ENCODE measurements at regions not wholly inside any gene's neighbourhood (a gene's known extent, or its start where the extent isn't known, plus 50 kb on each side); places are given as distances from the start of the nearest gene placed in this dataset.

DNA sequence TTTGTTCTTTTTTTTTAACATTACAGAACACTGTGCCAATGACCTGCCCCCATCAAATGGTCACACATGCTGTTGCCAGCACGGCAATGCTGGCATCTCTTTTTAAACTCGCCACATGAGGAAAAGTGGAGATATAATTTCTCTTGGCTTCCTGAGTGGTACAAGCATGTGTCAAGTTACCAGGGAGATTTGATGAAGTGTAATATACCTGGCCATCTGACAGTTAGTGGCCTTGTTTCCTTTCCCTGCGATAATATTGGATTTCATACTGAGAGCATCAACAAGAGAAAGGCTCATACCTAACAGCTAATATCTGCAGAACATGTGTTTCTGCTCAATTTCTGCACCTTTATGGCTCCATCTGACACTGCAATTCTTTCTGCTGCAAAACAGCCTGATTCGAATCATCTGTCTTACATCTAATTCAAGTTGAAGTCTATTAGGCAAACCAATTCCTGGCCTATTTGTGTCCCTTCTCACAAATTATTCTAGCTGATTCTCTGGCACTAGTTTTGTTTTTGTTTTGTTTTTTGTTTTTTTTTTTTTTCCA, 519.5 kb downstream of the PREX1 start:
- Histone ChIP-seq H3K4me1 (ENCODE audit: insufficient read depth, low read length) (no peaks in the 10 kb centered on the region), H3K4me3 (ENCODE audit: low read length) (no peak overlapping the region), H3K36me3 (ENCODE audit: insufficient read depth, low read length) (no peaks in the 10 kb centered on the region), H3K9ac (ENCODE audit: low read depth, low read length) (no peak overlapping the region), H3K27me3 (ENCODE audit: insufficient read depth, low read length) (no peaks in the 10 kb centered on the region), H3K27ac (ENCODE audit: low read depth, low read length) (no peak overlapping the region), H3K9me3 (ENCODE audit: insufficient read depth, low read depth, low read length) (no peaks in the 10 kb centered on the region)
- 93% methylated on average over 4 of the region's 4 CpGs for WGBS

DNA sequence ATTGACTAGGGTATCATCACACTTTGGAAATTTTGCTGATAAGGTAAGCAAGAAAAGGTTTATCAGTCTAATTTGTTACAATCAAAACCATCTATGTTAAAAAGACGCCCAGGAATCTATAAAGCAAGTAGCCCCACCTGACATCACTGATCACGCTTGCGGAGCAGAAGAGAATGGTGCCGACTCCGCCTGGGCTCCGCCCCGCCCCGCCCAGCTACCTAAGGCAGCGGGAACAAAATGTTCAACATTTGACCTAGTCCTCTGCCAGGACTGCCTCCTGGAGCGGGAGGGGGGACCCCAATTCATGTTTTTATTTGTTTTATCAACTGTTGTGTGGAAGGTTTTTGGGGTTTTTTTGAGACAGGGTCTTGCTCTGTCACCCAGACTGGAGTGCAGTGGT, 520.5 kb downstream of the PREX1 start:
- WGBS = 86% methylated on average over 10 of the region's 10 CpGs
- H3K4me1 ChIP-seq (ENCODE audit: insufficient read depth, low read length) = no peaks in the 10 kb centered on the region
- no peak overlapping the region for H3K4me3 ChIP-seq (ENCODE audit: low read length)
- no peak overlapping the region for H3K9ac ChIP-seq (ENCODE audit: low read depth, low read length)
- H3K9me3 ChIP-seq (ENCODE audit: insufficient read depth, low read depth, low read length) = no peaks in the 10 kb centered on the region
- H3K27ac ChIP-seq (ENCODE audit: low read depth, low read length) = no peak overlapping the region
- no peaks in the 10 kb centered on the region for H3K27me3 ChIP-seq (ENCODE audit: insufficient read depth, low read length)
- H3K36me3 ChIP-seq (ENCODE audit: insufficient read depth, low read length) = no peaks in the 10 kb centered on the region

DNA sequence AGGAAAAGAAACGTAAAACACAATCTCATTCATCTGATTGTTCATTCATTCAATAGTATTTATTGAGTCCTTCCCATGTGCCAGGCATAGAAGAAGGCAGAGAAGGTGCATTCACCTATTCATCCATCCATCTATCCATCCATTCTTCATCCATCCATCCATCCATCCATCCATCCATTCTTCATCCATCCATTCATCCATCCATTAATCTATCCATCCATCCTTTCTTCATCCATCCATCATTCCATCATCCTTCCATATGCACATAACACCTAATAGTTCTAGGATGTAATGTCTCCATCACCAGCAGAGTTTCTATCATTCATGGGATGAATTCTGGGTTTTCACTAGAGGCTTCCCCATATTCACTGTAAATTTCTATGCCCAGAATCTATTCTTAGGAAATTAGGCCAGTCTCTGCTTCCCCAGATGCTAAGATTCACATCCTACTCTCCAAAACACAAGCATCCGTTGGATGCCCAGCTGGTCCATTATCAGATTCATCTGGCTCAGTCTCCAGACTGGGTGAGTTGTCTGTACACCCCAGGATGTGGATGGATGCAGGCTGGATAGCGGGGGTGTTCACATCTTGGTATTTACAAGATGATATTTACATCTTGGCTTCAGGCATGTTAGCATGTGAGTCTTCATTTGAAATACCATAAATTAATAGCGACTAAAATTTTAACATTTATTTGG, 517.7 kb upstream of the SULF2 start:
- Histone ChIP-seq H3K27ac (ENCODE audit: low read depth, low read length) (no peak overlapping the region), H3K27me3 (ENCODE audit: insufficient read depth, low read length) (no peaks in the 10 kb centered on the region), H3K4me3 (ENCODE audit: low read length) (no peak overlapping the region), H3K9ac (ENCODE audit: low read depth, low read length) (no peak overlapping the region), H3K4me1 (ENCODE audit: insufficient read depth, low read length) (peaks cover 5% of the 10 kb centered on the region; the same call in 1 of the 2 replicates), H3K36me3 (ENCODE audit: insufficient read depth, low read length) (no peaks in the 10 kb centered on the region), H3K9me3 (ENCODE audit: insufficient read depth, low read depth, low read length) (no peaks in the 10 kb centered on the region; the same call in 1 of the 2 replicates)
- WGBS = 96% methylated on average over 3 of the region's 4 CpGs

DNA sequence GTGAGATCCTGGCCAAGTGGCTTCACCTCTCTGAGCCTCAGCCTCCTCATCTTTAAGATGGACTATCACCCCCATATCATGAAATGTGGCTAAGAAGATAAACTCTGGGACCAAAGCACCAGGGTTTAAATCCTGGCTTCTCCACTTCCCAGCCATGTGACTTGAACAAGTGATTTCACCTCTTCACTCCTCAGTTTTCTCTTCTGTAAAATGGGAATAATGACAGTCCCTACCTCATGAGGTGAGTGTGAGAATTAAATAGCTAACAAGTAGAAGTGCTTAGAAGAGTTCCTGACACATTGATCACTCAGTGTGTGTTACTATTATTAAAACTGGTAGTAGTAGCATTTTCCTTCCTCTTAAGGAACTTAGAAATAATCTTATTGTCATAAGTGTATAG, 516.9 kb upstream of the SULF2 start:
- H3K4me1 ChIP-seq (ENCODE audit: insufficient read depth, low read length) = peaks cover 5% of the 10 kb centered on the region; the same call in 1 of the 2 replicates
- H3K36me3 ChIP-seq (ENCODE audit: insufficient read depth, low read length) = no peaks in the 10 kb centered on the region
- no peak overlapping the region for H3K27ac ChIP-seq (ENCODE audit: low read depth, low read length)
- H3K9ac ChIP-seq (ENCODE audit: low read depth, low read length) = no peak overlapping the region
- no peaks in the 10 kb centered on the region for H3K27me3 ChIP-seq (ENCODE audit: insufficient read depth, low read length)
- no peak overlapping the region for H3K4me3 ChIP-seq (ENCODE audit: low read length)
- H3K9me3 ChIP-seq (ENCODE audit: insufficient read depth, low read depth, low read length) = no peaks in the 10 kb centered on the region; the same call in none of the 2 replicates

DNA sequence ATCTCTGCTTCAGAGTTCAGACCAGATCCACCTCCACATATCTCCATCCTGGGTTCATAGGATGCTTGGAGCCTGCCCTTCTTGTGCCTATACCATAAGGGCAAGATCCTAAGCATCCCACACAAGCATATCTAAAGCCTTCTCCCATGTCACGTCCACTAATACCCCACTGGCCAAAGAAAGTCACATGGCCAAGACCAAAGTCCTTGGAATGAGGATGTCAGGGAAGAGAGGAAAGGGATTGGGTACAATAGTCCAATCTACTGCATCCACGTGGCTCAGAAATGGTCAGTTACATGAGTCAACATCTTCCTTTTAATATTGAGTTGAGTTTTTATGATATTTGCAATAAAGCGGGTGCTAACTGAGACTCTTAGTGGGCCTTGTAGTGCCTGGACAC, 515.9 kb upstream of the SULF2 start:
- H3K9ac ChIP-seq (ENCODE audit: low read depth, low read length) = no peak overlapping the region
- 83% methylated on average over 3 of the region's 3 CpGs for WGBS
- peaks cover 11% of the 10 kb centered on the region; the same call in 1 of the 2 replicates for H3K4me1 ChIP-seq (ENCODE audit: insufficient read depth, low read length)
- H3K4me3 ChIP-seq (ENCODE audit: low read length) = no peak overlapping the region
- H3K27ac ChIP-seq (ENCODE audit: low read depth, low read length) = no peak overlapping the region
- H3K27me3 ChIP-seq (ENCODE audit: insufficient read depth, low read length) = no peaks in the 10 kb centered on the region
- no peaks in the 10 kb centered on the region; the same call in none of the 2 replicates for H3K9me3 ChIP-seq (ENCODE audit: insufficient read depth, low read depth, low read length)
- no peaks in the 10 kb centered on the region for H3K36me3 ChIP-seq (ENCODE audit: insufficient read depth, low read length)

DNA sequence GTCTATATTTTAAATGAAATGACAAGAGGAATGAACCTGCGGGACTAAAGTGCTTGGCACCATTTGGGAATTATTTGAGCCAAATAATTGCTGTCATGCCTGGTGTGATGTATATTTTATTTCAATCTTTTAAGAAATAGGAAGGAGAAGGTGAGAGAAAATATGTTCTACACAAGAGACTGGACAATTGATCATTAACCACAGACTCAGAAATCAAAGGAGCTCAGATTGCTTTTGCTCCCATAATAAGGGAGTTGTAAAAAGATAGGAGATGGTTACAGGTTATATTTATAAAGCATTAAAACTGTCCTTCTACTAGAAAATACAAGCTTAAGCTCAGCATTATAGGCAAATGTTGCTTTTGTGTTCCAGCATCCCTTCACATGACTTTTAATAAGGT, 515.2 kb upstream of the SULF2 start:
- Histone ChIP-seq H3K36me3 (ENCODE audit: insufficient read depth, low read length) (no peaks in the 10 kb centered on the region), H3K4me3 (ENCODE audit: low read length) (no peak overlapping the region), H3K4me1 (ENCODE audit: insufficient read depth, low read length) (peaks cover 17% of the 10 kb centered on the region; the same call in 1 of the 2 replicates), H3K9ac (ENCODE audit: low read depth, low read length) (no peak overlapping the region), H3K9me3 (ENCODE audit: insufficient read depth, low read depth, low read length) (no peaks in the 10 kb centered on the region; the same call in none of the 2 replicates), H3K27ac (ENCODE audit: low read depth, low read length) (no peak overlapping the region), H3K27me3 (ENCODE audit: insufficient read depth, low read length) (no peaks in the 10 kb centered on the region)
- WGBS = 95% methylated on average over 1 of the region's 1 CpG

DNA sequence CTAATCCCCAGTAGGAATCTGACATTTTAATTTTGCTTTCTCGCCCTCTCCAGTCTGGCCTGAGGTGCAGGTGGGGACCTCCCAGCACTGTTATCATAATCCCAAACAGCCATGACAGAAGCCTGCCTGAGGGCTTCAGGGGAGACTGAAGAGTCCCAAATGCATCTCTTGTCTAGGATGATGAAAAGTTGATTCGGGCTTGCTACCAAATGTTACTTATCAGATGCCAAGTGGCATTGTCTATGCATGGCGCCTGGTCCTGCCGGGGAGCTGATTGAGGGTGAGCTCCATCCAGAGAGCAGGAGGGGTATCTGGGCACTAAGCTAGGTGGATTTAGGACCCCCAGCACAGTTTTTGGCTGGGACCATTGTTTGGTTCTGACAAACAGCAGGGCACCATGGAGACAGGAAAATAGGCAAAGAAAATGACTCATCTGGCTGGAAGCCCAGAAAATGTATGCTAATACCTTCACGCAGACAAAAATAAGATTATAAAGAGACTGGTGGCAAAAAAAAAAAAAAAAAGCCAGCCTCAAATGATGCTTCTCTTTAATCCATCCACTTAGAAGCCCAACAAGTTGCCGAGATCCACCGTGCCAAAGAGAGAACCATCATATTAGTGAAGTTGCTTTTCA, 513.7 kb upstream of the SULF2 start:
- H3K9me3 ChIP-seq (ENCODE audit: insufficient read depth, low read depth, low read length) = no peaks in the 10 kb centered on the region; the same call in none of the 2 replicates
- no peak overlapping the region for H3K27ac ChIP-seq (ENCODE audit: low read depth, low read length)
- H3K4me1 ChIP-seq (ENCODE audit: insufficient read depth, low read length) = peaks cover 32% of the 10 kb centered on the region
- H3K36me3 ChIP-seq (ENCODE audit: insufficient read depth, low read length) = no peaks in the 10 kb centered on the region
- WGBS = 94% methylated on average over 6 of the region's 7 CpGs
- H3K9ac ChIP-seq (ENCODE audit: low read depth, low read length) = no peak overlapping the region
- H3K4me3 ChIP-seq (ENCODE audit: low read length) = no peak overlapping the region
- no peaks in the 10 kb centered on the region for H3K27me3 ChIP-seq (ENCODE audit: insufficient read depth, low read length)

DNA sequence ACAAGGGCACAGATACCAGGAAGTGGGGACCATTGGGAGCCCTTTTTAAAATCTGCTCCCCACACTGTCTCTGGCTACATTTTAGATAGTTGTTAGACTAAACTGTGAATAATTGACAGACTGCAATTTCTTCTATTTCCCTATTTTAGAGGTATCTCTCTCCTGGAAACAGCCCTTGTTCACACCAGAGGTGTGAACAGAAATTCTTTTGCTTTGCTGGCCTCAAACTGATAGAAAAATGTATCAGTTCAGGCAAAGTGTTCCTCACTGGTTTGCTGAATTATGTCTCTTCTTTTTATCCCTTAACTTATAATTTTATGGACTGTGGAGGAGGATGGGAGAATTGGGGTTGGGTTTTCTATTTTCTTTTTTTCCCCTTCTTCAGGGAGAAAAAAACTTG, 513.2 kb upstream of the SULF2 start:
- H3K4me3 ChIP-seq (ENCODE audit: low read length) = no peak overlapping the region
- no peak overlapping the region for H3K9ac ChIP-seq (ENCODE audit: low read depth, low read length)
- no peaks in the 10 kb centered on the region for H3K27me3 ChIP-seq (ENCODE audit: insufficient read depth, low read length)
- H3K36me3 ChIP-seq (ENCODE audit: insufficient read depth, low read length) = no peaks in the 10 kb centered on the region
- H3K4me1 ChIP-seq (ENCODE audit: insufficient read depth, low read length) = peaks cover 37% of the 10 kb centered on the region
- H3K9me3 ChIP-seq (ENCODE audit: insufficient read depth, low read depth, low read length) = no peaks in the 10 kb centered on the region; the same call in none of the 2 replicates
- H3K27ac ChIP-seq (ENCODE audit: low read depth, low read length) = no peak overlapping the region

DNA sequence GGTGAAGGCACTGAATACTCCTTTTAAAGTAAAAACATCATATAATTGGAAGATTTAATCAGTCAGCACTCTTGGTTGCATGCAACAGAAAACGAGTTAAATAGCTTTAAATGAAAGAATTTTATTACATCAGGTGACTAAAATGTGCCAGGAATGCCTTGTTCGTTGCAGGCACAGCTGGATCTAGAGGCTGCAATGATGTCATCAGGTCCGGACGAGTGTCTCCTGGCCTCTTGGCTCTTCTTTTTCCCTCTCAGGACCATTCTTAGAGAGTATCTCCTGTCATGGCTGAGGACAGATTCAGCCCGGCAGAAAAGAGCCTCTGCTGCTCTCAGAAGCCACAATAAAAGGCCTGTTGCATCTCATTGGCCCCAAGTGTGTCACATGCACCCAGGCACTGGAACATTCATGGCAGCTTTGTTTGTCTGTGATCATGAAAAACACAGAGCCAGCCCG, 510.7 kb upstream of the SULF2 start:
- Histone ChIP-seq H3K4me3 (ENCODE audit: low read length) (no peak overlapping the region), H3K9me3 (ENCODE audit: insufficient read depth, low read depth, low read length) (no peaks in the 10 kb centered on the region; the same call in none of the 2 replicates), H3K4me1 (ENCODE audit: insufficient read depth, low read length) (peaks cover 60% of the 10 kb centered on the region), H3K9ac (ENCODE audit: low read depth, low read length) (peak overlapping the region; percentile 64; the same call in 1 of the 2 replicates), H3K27me3 (ENCODE audit: insufficient read depth, low read length) (no peaks in the 10 kb centered on the region), H3K27ac (ENCODE audit: low read depth, low read length) (peak overlapping the region; percentile 85), H3K36me3 (ENCODE audit: insufficient read depth, low read length) (no peaks in the 10 kb centered on the region)
- 60% methylated on average over 6 of the region's 6 CpGs for WGBS

DNA sequence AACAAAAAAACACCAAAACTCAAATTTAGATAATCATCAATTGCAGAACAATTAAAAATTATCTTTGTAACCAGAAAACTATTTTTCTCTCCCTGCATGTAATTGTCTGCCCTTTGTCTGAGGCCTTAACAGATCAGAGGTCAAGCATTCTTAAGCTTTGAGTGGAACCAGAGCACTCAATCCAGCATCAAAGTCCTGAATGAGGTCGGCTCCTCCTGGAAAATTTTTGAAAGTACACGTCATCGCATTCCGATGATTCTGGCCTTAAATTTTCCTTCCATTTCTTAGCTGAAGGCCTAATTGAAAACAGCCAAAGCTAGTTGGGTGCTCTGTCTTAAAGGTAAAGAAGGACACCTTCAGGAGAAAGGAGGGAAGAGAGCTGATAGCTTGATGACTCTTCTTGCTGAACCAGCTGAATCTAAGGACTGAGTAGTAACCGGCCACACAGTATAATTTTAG, 510.2 kb upstream of the SULF2 start:
- 14% methylated on average over 5 of the region's 5 CpGs for WGBS

DNA sequence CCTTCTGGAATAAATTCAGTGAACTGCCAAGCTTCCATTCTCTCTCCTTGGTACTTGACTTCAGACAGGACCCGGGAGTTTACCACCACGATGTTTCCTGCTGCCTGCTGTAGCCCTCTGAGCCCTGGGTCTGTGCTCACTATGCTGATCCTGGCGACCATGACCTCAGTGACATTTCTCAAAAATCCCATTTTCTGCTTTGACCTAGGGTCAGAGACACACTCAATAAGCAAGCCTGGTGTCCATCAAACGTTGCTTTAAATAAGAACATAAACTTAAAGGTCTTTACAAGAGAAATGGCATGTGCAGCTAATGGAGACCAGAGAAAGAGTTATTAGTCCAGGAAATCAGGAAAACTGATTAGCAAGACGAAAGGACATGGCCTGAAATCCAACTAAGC, 509.7 kb upstream of the SULF2 start:
- Histone ChIP-seq H3K4me3 (ENCODE audit: low read length) (no peak overlapping the region), H3K27me3 (ENCODE audit: insufficient read depth, low read length) (no peaks in the 10 kb centered on the region), H3K36me3 (ENCODE audit: insufficient read depth, low read length) (no peaks in the 10 kb centered on the region), H3K27ac (ENCODE audit: low read depth, low read length) (peak overlapping the region; percentile 85), H3K9ac (ENCODE audit: low read depth, low read length) (peak overlapping the region; percentile 59), H3K4me1 (ENCODE audit: insufficient read depth, low read length) (peaks cover 63% of the 10 kb centered on the region), H3K9me3 (ENCODE audit: insufficient read depth, low read depth, low read length) (no peaks in the 10 kb centered on the region; the same call in none of the 2 replicates)
- 37% methylated on average over 5 of the region's 5 CpGs for WGBS

More for the DNA sequence above, 510.2 kb upstream of the SULF2 start:
- Histone ChIP-seq H3K27me3 (ENCODE audit: insufficient read depth, low read length) (no peaks in the 10 kb centered on the region), H3K9me3 (ENCODE audit: insufficient read depth, low read depth, low read length) (no peaks in the 10 kb centered on the region; the same call in none of the 2 replicates), H3K36me3 (ENCODE audit: insufficient read depth, low read length) (no peaks in the 10 kb centered on the region), H3K27ac (ENCODE audit: low read depth, low read length) (peak overlapping the region; percentile 85), H3K4me1 (ENCODE audit: insufficient read depth, low read length) (peaks cover 63% of the 10 kb centered on the region), H3K4me3 (ENCODE audit: low read length) (no peak overlapping the region), H3K9ac (ENCODE audit: low read depth, low read length) (peak overlapping the region; percentile 64)
